GM18519 (cell line): ENCODE measurements at regions not wholly inside any gene's neighbourhood (a gene's known extent, or its start where the extent isn't known, plus 50 kb on each side); places are given as distances from the start of the nearest gene placed in this dataset.

ENCODE experiments used
- ATAC-seq: cut with Tn5 transposase; IDR thresholded peaks from one replicate; pipeline ENCODE4 v1.9.1; 2021; ENCODE audit warnings: mild to moderate bottlenecking, moderate library complexity; ENCODE audit not compliant: unreplicated experiment, low FRiP score

- ATAC-seq, result no peak
These were observed 1506.1 kb upstream of the CDH9 start for GRCh38 chr5:28544501-28544900.

GRCh38 chr5:28543473-28544098 is 1505.2 kb upstream of the CDH9 start:
- no peak for ATAC-seq

GRCh38 chr5:28542987-28543386 is 1504.6 kb upstream of the CDH9 start:
- no peak for ATAC-seq

GRCh38 chr5:28523888-28524635 is 1485.7 kb upstream of the CDH9 start:
- ATAC-seq, result no peak

- no peak for ATAC-seq
These were observed 1485.0 kb upstream of the CDH9 start for GRCh38 chr5:28523416-28523815.

- ATAC-seq, result no peak
These were observed 1479.3 kb upstream of the CDH9 start for GRCh38 chr5:28517691-28518090.

GRCh38 chr5:28516722-28517121 is 1478.3 kb upstream of the CDH9 start:
- no peak for ATAC-seq

GRCh38 chr5:28512648-28513047 is 1474.3 kb upstream of the CDH9 start:
- no peak for ATAC-seq

- no peak for ATAC-seq
These were observed 1466.7 kb upstream of the CDH9 start for GRCh38 chr5:28505121-28505520.

- no peak for ATAC-seq
These were observed 1462.1 kb upstream of the CDH9 start for GRCh38 chr5:28500511-28500910.

- ATAC-seq, result no peak
These were observed 1461.4 kb upstream of the CDH9 start for GRCh38 chr5:28499766-28500290.

- ATAC-seq, result no peak
These were observed 1457.5 kb upstream of the CDH9 start for GRCh38 chr5:28495876-28496275.

- ATAC-seq, result no peak
These were observed 1455.1 kb upstream of the CDH9 start for GRCh38 chr5:28493456-28493855.

GRCh38 chr5:28488752-28489151 is 1450.4 kb upstream of the CDH9 start:
- no peak for ATAC-seq

- ATAC-seq, result no peak
These were observed 1445.1 kb upstream of the CDH9 start for GRCh38 chr5:28483327-28484025.

- no peak for ATAC-seq
These were observed 1435.2 kb upstream of the CDH9 start for GRCh38 chr5:28473531-28474107.

GRCh38 chr5:28468166-28468565 is 1429.8 kb upstream of the CDH9 start:
- no peak for ATAC-seq

GRCh38 chr5:28463728-28464127 is 1425.3 kb upstream of the CDH9 start:
- no peak for ATAC-seq

- ATAC-seq, result no peak
These were observed 1413.1 kb upstream of the CDH9 start for GRCh38 chr5:28451483-28451882.

GRCh38 chr5:28450997-28451396 is 1412.6 kb upstream of the CDH9 start:
- ATAC-seq, result no peak

GRCh38 chr5:28448791-28449190 is 1410.4 kb upstream of the CDH9 start:
- ATAC-seq, result no peak
